NCI-H2107 treated with DMSO at 0.1 percent for 48 hours (cell line): ENCODE measurements at regions not wholly inside any gene's neighbourhood (a gene's known extent, or its start where the extent isn't known, plus 50 kb on each side); places are given as distances from the start of the nearest gene placed in this dataset.
A peak's percentile ranks its signal among the peaks of the same experiment; 100 is the strongest.

ENCODE experiments used
- DNase-seq: peaks from one replicate; lab custom pipeline; 2025; ENCODE audit not compliant: unreplicated experiment; lab: John Stamatoyannopoulos, UW

DNA sequence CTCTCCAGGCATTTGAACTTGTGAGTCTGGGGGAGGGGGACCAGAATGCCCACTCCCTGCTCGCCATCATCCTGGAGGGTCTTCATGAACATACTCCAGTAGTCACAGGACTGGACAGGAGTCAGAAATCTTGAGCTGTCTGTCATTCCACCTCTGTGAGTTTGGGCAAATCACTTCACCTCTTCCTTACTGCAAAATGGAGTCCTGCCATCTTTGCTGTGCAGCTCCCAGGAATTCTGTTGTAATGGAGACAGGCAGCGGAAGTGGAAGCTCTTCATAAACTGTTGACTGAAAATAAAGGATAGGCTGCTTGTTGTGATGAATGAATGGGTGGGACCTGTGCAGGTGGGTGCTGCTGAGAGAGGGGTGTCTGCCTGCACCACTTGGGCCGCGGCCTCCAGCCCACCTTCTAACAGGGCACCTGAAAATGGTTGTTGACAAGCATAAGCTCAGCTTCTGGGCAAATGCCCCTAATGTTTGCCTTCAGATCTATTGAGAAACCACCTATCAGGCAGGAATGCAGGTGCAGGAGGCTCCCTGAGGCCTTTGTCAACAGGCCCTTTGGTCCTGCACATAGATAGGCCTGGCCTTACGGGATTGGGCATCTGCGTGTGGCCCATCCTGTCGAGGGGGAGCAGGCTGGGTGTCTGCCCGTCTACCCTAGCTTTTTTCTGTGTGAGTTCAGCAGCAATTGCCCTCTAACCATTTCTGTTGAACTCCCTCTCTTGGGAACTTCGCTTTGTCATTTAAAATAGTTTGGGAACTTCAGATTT lies 321.0 kb downstream of the RPS6KC1 start:
- DNase-seq: no peak

DNA sequence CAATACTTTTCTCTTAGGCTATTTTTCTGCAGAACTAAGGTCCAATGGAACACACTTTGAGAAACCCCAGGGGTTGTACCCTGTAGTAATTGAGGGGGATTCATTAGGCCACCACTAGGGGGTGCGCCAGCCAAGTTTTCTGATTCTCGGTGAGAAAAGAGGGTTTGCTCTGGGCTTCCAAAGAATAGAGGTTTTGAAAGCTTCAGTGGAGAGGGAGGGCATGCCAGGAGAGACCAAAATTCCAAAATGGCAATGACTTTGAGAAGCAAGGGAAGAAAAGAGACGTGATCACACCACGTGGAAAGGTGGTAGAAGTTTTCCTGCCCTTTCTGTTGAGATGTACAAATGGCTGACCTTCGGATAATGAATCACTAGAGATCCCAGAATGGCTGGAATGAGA lies 323.3 kb downstream of the RPS6KC1 start:
- DNase-seq: peak; percentile 63

DNA sequence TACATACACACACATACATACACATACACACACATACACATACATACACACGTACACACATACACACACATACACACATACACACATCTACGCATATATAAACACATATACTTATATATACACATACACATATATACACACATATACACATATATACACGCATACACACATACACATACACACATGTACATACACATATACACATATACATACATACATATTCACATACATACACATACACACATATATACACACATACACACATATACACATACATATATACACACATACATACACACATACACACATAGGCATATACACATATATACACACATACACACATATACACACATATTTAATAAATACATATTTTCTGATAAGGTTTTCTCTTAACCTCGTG lies 324.0 kb downstream of the RPS6KC1 start:
- DNase-seq: no peak

DNA sequence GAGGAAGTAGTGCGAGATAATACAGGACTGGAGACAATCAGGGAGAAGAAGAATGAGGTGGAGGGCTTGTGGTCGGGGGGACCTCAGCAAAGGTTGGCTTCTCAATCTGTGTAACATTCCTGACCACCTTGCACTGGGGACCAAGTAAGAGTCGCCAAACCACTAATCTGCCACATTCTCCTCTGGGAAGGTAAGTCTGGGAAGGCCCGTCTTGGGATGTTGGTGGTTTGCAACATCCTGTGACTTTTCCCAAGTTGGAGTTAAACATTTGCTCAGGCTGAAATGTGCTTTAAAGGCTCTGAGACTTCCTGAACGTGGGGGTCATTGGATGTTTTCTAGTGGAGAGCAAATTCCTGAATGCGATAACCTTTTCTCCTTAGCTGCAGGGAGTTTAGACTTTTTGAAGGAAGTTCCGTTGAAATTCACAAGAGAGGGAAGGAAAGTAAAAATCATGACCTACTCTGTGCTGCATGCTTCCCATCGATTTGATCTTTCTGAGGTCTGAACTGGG lies 325.9 kb downstream of the RPS6KC1 start:
- DNase-seq: no peak

DNA sequence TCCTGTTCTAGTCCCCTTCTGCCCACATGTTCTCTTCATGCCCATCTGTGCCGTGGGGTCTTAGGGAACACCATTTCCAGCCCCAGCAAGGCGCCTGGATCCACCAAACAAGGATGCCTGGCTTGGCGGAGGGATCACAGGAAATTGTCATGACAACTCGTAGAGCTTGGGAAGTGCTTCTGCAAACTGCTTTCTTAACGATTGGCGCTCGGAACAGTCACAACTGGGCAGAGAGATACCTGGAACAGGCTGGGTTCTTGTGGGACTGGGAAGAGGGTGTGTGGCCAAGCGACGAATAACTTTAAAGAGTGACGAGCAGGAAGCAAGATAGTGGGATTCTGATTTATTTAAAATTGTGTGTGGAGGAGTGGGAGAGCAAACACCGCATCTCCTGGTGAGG lies 329.8 kb downstream of the RPS6KC1 start:
- DNase-seq: no peak

DNA sequence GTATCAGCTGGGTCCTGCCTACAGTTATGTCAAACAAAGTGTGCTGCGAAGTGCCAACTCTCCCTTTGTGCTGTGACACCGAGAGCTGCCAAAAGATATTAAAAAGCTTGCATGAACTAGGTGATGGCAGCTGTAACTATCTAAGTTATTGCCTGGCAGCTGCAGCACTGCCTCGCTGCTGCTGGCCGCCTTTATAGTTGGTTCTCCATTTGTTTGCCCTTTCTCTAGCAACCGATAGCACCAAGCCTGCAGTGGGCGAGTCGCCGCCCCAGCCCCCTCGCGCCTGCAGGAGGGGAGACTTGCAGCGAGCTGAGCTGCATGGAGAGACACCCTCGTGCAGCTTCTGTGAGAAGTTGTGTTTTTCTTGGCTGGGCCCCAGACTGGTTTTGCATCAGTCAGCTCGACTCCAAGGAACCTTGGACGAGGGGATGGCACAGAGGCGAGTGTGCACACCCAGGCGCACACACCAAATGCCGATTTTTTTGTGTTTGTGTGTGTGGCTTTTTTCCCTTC lies 330.6 kb downstream of the RPS6KC1 start:
- DNase-seq: peak; percentile 78

DNA sequence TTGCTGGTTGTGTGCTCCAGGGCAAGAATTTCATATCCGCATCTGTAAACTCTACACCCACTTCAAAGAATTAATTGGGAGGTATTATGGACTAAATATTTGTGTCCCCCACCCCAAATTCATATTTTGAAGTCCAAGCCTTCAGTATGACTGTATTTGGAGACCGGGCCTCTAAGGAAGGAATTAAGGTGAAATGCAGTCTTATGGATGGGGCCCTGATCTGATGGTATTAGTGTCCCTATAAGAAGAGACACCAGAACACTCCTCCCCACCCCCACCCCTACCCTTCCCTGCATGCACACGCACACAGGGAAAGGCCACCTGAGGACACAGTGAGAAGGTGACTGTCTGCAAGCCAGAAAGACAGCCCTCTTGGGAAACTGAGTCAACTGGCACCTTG lies 332.4 kb downstream of the RPS6KC1 start:
- DNase-seq: no peak

DNA sequence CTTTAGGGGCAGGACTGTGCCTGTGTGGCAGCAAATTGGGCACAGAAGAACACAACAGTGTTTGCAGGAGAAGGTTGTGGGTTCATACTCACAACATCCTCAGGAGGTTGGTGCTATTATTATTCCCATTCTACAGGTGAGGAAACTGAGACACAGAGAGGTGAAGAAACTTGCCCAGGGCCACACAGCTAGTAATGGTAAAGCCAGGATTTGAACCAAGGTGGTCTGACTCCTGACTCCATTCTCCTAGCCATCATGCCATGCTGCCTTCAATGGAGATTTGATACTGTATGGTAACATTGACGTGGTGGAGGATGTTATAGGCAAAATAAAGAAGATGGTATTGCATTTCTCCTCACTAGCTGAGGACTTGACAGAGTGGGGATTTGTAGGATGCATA lies 334.2 kb downstream of the RPS6KC1 start:
- no peak for DNase-seq

DNA sequence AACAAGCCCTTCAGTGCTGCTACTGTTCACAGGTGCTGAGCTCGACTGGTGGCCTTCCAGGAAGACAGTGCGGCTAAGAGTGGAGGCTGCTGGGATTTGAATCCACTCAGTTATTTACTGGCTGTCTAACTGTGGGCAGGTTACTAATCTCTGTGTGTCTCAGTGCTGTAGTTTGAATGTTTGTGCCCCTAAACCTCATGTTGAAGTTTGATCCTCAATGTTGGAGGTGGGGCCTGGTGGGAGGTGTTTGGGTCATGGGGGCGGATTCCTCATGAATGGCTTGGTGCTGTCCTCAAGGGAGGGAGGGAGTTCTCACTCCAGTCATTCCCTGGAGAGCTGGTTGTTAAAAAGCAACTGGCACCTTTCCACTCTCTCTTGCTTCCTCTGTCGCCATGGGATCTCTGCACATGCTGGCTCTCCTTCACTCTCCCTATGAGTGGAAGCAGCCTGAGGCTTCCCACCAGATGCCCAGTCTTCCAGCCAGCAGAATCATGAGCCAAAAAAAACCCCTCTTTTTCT lies 334.8 kb downstream of the RPS6KC1 start:
- no peak for DNase-seq

DNA sequence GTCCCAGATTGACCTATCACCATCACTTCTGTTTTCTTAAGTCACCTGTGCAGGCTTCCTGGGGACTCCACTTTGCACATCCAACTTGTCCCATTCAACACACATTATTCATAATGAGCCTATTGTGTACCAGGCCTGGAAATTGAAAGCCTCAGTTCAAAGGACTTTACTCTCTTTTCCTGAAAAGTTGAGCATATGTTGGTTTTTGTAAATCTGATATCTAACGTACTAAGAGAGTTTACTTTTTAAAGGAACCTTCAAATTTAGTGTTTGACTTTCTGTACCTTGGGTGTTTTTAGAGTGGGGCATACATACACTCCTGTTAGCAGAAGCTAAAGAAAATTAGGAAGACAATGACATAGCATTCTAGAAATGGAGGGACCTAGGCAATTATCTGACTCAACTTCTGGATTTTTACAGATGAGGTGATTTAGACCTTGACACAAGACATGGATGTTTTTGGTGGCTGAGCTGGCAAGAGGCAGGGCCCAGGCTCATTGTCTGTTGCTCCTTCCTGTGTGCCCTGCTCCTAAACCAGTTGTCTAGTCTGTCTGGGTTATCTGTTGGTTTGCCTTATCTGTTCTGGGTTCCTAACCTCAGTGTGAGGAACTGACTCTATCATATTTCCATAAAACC lies 336.5 kb downstream of the RPS6KC1 start:
- no peak for DNase-seq

DNA sequence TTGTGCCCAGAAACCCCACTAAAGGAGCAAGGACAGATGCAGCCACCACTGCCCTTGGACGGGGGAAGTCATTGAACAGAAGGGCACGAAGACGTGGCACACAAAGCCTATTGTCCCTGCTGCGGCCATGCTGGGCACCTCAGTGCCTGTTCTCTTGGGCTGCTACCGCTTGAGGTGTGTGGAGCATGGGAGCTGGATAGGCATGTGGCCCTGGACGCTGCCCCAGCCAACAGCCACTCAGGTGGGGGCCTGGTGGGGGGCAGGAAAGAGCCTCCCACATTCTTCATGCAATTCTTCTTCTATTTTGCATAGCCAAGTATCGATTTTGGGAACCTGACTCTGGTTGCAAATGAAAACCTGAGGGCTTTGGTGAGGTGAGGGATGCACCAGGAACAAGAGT lies 337.2 kb downstream of the RPS6KC1 start:
- no peak for DNase-seq

DNA sequence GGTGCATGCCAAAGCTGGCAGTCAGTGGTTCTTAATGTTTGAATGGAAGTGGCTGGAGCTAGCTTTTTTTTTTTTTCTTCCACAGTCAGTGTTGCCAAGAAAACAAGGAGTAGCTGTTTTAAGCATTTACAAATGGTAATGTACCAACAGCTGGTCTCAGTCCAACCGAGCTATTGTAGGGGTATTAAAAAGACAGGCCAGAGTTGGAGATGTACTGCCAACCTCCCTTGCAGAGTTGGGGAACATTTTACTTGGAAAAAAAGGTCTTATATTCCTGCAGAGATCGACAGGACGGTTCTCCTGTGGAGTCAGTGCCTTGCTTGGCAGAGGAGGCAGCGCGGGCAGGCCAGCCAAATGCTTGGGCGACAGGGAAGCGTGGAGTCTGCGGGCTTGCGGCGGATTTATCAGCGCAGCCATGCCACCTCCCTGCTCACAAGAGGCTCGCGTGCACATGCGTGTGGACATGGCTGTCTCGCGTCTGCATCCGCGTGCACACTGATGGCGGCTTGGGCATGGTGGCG lies 338.1 kb downstream of the RPS6KC1 start:
- no peak for DNase-seq

DNA sequence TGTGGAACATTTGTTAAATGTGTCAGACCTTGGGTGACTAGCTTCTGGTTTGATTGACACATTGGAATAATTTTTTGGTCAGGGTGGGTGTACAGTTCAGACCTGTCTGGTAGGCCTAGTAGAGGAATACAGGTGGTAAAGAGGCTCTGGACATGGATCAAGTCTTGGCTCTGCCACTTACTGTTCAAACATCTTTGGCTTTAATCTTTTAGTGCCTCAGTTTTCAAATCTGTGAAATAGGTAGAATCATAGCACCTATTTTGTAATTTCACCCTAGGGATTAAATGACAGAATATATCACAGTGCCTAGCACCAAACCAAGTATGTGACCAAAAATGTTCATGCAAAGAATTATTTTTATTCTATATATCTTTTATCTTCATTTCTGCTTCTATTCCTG lies 340.4 kb downstream of the RPS6KC1 start:
- no peak for DNase-seq

DNA sequence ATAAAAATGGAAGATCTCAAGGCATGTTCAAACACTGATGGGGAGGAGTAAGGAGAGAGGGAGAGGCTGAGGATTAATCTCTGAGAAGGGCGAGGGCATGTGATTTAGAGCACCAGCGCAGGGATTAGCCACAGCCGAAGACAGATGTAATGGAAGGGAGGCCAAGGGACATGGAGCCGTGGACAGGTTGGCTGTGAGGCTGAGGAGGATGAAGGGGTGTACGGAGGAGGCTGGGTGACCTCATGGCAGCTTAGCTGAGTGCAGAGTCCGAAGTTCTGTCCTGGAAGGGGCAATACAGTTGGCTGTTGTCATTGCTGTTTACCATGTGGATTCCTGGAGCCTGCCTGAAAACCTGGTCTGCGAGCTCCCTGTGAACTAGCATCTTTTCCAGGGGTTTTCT lies 342.8 kb downstream of the RPS6KC1 start:
- no peak for DNase-seq

DNA sequence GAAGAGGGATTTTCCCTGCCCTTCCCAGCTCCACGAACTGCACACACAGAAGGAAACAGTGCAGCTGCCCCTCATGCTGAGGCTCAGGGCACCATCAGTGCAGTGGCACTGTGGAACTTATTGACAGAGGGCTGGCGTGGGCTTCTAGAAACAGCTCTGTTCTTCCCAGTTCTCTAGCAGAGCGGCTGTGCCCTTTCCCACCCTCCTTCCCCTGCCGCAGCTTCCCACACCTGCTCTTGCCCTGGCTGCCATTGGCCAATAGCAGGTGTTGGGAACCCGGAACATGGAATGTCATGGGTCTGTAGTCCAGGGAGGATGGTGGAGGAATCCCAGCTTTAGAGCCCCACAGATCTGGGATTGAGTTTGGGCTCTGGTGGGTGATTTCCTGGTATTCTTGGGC lies 343.8 kb downstream of the RPS6KC1 start:
- no peak for DNase-seq

DNA sequence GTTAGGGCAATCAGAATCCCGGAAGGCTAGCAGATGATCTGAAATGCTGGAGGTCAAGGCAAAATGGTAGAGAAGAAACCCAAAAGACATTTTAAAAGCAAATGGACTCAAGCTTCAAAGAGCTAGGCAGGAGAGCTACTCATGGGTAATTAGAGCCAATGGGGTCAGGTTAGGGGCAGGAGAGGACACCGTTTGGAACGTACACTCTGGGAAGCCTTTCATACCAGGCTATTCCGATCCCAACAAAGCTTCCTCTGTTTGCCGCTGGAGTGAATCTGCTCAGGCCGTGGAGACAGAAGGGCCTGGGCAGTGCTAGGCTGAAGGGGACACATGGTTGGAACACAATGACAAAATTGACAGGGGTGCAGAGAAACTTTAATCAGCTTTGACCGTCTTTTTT lies 346.6 kb downstream of the RPS6KC1 start:
- no peak for DNase-seq

DNA sequence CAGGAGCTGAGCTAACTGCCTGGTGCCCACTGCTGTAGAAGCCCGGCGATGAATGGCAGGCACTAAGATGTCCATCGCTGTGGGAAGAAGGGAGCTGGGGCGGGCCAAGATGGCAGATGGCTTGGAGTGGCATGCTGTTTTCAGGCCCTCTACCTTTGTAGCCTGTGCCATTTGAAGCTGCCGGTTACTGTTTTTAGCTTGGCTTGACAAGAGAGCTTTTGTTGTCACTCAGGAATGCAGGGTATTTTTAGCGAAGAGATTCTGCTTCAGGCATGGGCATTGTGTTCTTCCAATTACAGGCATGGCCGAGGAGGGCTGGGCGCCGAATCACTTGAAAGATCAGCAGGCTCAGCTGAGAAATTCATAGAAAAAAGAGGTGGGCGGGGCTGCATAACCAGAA lies 348.7 kb downstream of the RPS6KC1 start:
- peak; percentile 19 for DNase-seq

DNA sequence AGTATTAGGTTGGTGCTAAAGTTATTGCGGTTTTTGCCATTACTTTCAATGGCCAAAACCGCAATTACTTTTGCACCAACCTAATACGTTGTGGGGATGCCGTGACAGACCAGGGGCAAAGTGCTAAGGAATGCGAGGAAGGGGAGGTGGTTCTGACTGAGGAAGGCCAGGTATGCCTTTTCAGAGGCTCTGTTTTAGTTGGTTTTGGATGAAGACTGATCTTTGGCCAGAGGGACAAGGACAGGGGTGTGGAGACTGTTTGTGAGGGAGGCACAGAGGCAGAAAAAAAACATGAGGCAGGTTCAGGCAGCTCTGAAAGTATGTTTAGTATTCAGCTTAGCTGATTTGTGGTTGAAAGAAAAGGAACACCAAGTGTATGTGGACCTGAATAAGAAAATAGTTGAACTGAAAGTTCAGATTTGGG lies 358.2 kb downstream of the RPS6KC1 start:
- no peak for DNase-seq

DNA sequence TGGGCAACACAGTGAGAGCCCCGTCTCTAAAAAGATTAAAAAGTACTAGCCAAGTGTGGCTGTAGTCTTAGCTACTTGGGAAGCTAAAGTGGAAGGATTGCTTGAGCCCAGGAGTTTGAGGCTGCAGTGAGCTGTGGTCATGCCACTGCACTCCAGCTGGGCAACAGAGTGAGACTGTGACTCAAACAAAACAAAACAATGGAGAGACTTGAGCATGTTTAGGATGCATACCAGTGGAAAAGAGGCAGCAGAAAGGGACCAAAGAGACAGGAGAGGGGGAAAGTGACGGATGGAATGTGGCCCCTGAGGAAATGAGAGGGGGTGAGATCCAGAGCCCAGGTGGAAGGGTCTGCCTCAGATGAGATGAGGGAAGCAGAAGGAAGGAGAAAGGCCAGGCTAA lies 358.9 kb downstream of the RPS6KC1 start:
- no peak for DNase-seq

DNA sequence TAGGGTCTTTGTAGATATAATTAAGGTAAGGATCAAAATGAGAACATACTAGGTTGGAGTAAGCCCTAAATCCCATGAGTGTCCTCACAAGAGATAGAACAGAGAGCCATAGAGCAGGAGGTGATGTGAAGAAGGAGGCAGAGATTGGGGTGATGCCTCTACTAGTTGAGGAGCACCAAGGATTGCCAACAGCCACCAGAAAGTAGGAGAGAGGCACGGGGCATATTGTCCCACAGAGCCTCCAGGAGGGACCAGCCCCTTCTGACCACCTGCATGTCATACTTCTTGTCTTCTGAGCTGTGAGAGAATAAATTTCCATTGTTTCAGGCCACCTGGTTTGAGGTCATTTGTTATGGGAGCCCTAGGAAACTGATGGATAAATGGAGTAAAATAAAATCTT lies 363.3 kb downstream of the RPS6KC1 start:
- DNase-seq: no peak

DNA sequence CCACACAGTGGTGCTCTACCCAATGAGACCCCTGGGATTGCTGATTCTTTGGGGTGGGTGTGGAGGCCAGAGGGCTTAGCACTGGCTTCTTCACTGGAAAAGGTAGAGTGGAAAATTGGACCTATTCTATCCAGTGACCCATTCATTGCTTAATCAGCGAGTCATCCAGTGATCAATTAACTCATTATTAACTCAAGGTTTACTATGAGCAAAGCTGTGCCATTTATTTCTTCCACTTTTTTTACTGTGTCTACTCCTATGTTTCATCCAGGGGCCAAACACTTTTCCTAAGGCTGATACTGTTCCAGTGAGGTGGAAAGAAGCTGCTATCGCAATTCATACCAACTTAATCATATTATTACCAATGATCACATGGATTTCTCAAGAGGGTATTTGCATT lies 363.9 kb downstream of the RPS6KC1 start:
- DNase-seq: no peak
